22Rv1 (cell line): ENCODE measurements at regions not wholly inside any gene's neighbourhood (a gene's known extent, or its start where the extent isn't known, plus 50 kb on each side); places are given as distances from the start of the nearest gene placed in this dataset.
A peak's percentile ranks its signal among the peaks of the same experiment; 100 is the strongest.
"Not testable (repeated sequence)": the region's sequence is repeated elsewhere in the genome, so short reads cannot be mapped to it uniquely, and the experiment has no call there.

ENCODE experiments used
- H3K27ac ChIP-seq: fragments of 450-650 bp; 2 replicates; pipeline ENCODE4 v1.5.1; 2017
- CTCF ChIP-seq: fragments of 450-650 bp; IDR thresholded peaks from 2 replicates; pipeline ENCODE4 v1.5.1; 2017; ENCODE audit warnings: mild to moderate bottlenecking
- ZFX ChIP-seq: fragments of 450-650 bp; IDR thresholded peaks from 2 replicates; pipeline ENCODE4 v1.6.1; 2017; ENCODE audit warnings: antibody characterized with exemption, borderline replicate concordance

- no peak for TF ChIP-seq CTCF
- no peak for TF ChIP-seq ZFX
- no peak overlapping the region for H3K27ac ChIP-seq
These were observed 127.3 kb upstream of the ITGB1 start for GRCh38 chr10:33085313-33085833.

- no peak for TF ChIP-seq ZFX
- TF ChIP-seq CTCF = no peak
- no peak overlapping the region for H3K27ac ChIP-seq
These were observed 126.4 kb upstream of the ITGB1 start for GRCh38 chr10:33084453-33084852.

- H3K27ac ChIP-seq = no peak overlapping the region
- no peak for TF ChIP-seq CTCF
- no peak for TF ChIP-seq ZFX
These were observed 124.4 kb upstream of the ITGB1 start for GRCh38 chr10:33082373-33082895.

GRCh38 chr10:33080467-33080866 lies 122.4 kb upstream of the ITGB1 start:
- not testable (repeated sequence) for H3K27ac ChIP-seq

GRCh38 chr10:33074443-33074842 lies 116.4 kb upstream of the ITGB1 start:
- TF ChIP-seq ZFX = no peak
- H3K27ac ChIP-seq = no peak overlapping the region

GRCh38 chr10:33073641-33074415 lies 115.8 kb upstream of the ITGB1 start:
- peak; percentile 14; the same call in 1 of the 2 replicates for TF ChIP-seq CTCF
- TF ChIP-seq ZFX = no peak
- H3K27ac ChIP-seq = no peak overlapping the region

- no peak overlapping the region for H3K27ac ChIP-seq
- TF ChIP-seq CTCF = no peak
- TF ChIP-seq ZFX = no peak
These were observed 113.8 kb upstream of the ITGB1 start for GRCh38 chr10:33071857-33072256.

GRCh38 chr10:33070101-33070500 lies 112.1 kb upstream of the ITGB1 start:
- no peak for TF ChIP-seq ZFX
- TF ChIP-seq CTCF = no peak
- no peak overlapping the region for H3K27ac ChIP-seq
